Smooth muscle cell (in vitro differentiated cells): ENCODE measurements at regions not wholly inside any gene's neighbourhood (a gene's known extent, or its start where the extent isn't known, plus 50 kb on each side); places are given as distances from the start of the nearest gene placed in this dataset.
A peak's percentile ranks its signal among the peaks of the same experiment; 100 is the strongest.

Experiments
- DNase-seq: peaks from one replicate; lab custom pipeline; 2025; ENCODE audit not compliant: unreplicated experiment; lab: John Stamatoyannopoulos, UW
- H2AFZ ChIP-seq: fragments of 200-600 bp; sonication (generic); 2 replicates; pipeline ENCODE4 v1.6.0; 2016; ENCODE audit warnings: antibody characterized with exemption, low read depth, mild to moderate bottlenecking
- H3F3A ChIP-seq: fragments of 200-600 bp; sonication (generic); 2 replicates; pipeline ENCODE4 v1.6.0; 2017; ENCODE audit warnings: antibody characterized with exemption, low read depth
- H3K27ac ChIP-seq: fragments of 200-600 bp; sonication (generic); 2 replicates; pipeline ENCODE4 v1.5.1; 2016; ENCODE audit warnings: low read depth, mild to moderate bottlenecking
- H3K27me3 ChIP-seq: fragments of 200-600 bp; sonication (generic); 2 replicates; pipeline ENCODE4 v1.6.1; 2016; ENCODE audit warnings: low read depth, mild to moderate bottlenecking
- H3K36me3 ChIP-seq: fragments of 200-600 bp; sonication (generic); 2 replicates; pipeline ENCODE4 v1.5.1; 2016; ENCODE audit warnings: low read depth
- H3K4me1 ChIP-seq: fragments of 200-600 bp; sonication (generic); 2 replicates; pipeline ENCODE4 v1.5.1; 2016; ENCODE audit warnings: low read depth
- H3K4me2 ChIP-seq: fragments of 200-600 bp; sonication (generic); 2 replicates; pipeline ENCODE4 v1.6.0; 2016; ENCODE audit warnings: mild to moderate bottlenecking
- H3K4me3 ChIP-seq: fragments of 200-600 bp; sonication (generic); 2 replicates; pipeline ENCODE4 v1.5.1; 2016; ENCODE audit warnings: mild to moderate bottlenecking
- H3K79me2 ChIP-seq: fragments of 200-600 bp; sonication (generic); 2 replicates; pipeline ENCODE4 v1.6.0; 2016; ENCODE audit warnings: low read depth, mild to moderate bottlenecking
- H3K9ac ChIP-seq: fragments of 200-600 bp; sonication (generic); 2 replicates; pipeline ENCODE4 v1.6.0; 2016; ENCODE audit warnings: low read depth
- H3K9me3 ChIP-seq: fragments of 200-600 bp; sonication (generic); replicated peaks from 2 replicates; pipeline ENCODE4 v1.5.1; 2016; ENCODE audit warnings: low read depth
- H4K20me1 ChIP-seq: fragments of 200-600 bp; sonication (generic); 2 replicates; pipeline ENCODE4 v1.6.0; 2016; ENCODE audit warnings: low read depth
- WGBS: methylation state at CpG from one replicate; pipeline ENCODE4 v1.1.7; 2016; ENCODE audit warnings: low lambda C conversion rate; 5-methylcytosine and 5-hydroxymethylcytosine counted together
- TF ChIP-seq, protein P1 (sequence below): fragments of 200-600 bp; sonication (generic); IDR thresholded peaks from 2 replicates; pipeline ENCODE4 v1.5.1; 2017; ENCODE audit warnings: borderline replicate concordance, mild to moderate bottlenecking, antibody characterized with exemption; ENCODE audit not compliant: insufficient read depth, poor library complexity, severe bottlenecking

DNA sequence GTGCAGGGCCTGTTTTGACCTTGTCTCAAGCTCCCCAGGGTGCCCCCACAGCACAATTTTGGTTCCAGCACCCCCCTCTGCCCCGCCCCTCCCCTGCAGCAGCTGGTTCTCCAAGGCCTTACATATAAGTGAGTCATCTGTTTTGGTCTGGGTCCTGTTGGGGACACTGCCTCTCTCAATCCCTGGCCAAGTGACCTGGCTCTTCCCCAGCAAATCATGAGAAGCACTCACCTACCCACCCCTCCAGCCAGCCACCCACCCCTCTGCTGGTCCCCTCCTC, 90.5 kb downstream of the INHBB start:
- no peak for DNase-seq
- peaks cover 35% of the 10 kb centered on the region for H3K27me3 ChIP-seq
- no CpG with 5 or more reads among the region's 1 CpG for WGBS

GRCh38 chr2:120436885-120437603, 91.1 kb downstream of the INHBB start:
- no peak for DNase-seq
- 74% methylated on average over 7 of the region's 7 CpGs for WGBS
- no peak overlapping the region for H3K27ac ChIP-seq
- TF ChIP-seq, protein P1, sequence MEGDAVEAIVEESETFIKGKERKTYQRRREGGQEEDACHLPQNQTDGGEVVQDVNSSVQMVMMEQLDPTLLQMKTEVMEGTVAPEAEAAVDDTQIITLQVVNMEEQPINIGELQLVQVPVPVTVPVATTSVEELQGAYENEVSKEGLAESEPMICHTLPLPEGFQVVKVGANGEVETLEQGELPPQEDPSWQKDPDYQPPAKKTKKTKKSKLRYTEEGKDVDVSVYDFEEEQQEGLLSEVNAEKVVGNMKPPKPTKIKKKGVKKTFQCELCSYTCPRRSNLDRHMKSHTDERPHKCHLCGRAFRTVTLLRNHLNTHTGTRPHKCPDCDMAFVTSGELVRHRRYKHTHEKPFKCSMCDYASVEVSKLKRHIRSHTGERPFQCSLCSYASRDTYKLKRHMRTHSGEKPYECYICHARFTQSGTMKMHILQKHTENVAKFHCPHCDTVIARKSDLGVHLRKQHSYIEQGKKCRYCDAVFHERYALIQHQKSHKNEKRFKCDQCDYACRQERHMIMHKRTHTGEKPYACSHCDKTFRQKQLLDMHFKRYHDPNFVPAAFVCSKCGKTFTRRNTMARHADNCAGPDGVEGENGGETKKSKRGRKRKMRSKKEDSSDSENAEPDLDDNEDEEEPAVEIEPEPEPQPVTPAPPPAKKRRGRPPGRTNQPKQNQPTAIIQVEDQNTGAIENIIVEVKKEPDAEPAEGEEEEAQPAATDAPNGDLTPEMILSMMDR, result peak; percentile 16
- no peaks in the 10 kb centered on the region for H4K20me1 ChIP-seq
- H3K9me3 ChIP-seq, result no peaks in the 10 kb centered on the region
- no peak overlapping the region for H3K4me3 ChIP-seq
- H3K79me2 ChIP-seq, result no peaks in the 10 kb centered on the region
- H2AFZ ChIP-seq, result no peak overlapping the region
- no peak overlapping the region for H3K9ac ChIP-seq
- H3K36me3 ChIP-seq, result no peaks in the 10 kb centered on the region
- no peaks in the 10 kb centered on the region for H3F3A ChIP-seq
- peaks cover 4% of the 10 kb centered on the region for H3K4me1 ChIP-seq
- peaks cover 42% of the 10 kb centered on the region for H3K27me3 ChIP-seq
- no peak overlapping the region for H3K4me2 ChIP-seq

More for the DNA sequence above, 90.5 kb downstream of the INHBB start:
- no peaks in the 10 kb centered on the region for H3K79me2 ChIP-seq
- H3K9me3 ChIP-seq, result no peaks in the 10 kb centered on the region
- H4K20me1 ChIP-seq, result no peaks in the 10 kb centered on the region
- no peaks in the 10 kb centered on the region for H3K4me1 ChIP-seq
- H3K36me3 ChIP-seq, result no peaks in the 10 kb centered on the region
- no peaks in the 10 kb centered on the region for H3F3A ChIP-seq
- no peak overlapping the region for H3K27ac ChIP-seq
- no peak overlapping the region for H2AFZ ChIP-seq
- TF ChIP-seq, protein P1, result no peak
- no peak overlapping the region for H3K4me3 ChIP-seq
- no peak overlapping the region for H3K4me2 ChIP-seq
- no peak overlapping the region for H3K9ac ChIP-seq

GRCh38 chr2:120437604-120438000, 91.7 kb downstream of the INHBB start:
- TF ChIP-seq, protein P1, result no peak
- Histone ChIP-seq H3K27me3 (peaks cover 47% of the 10 kb centered on the region), H3K9ac (no peak overlapping the region), H3K4me1 (peaks cover 10% of the 10 kb centered on the region), H3F3A (no peaks in the 10 kb centered on the region), H3K4me2 (no peak overlapping the region), H3K27ac (no peak overlapping the region), H3K9me3 (no peaks in the 10 kb centered on the region), H3K4me3 (no peak overlapping the region), H3K36me3 (no peaks in the 10 kb centered on the region), H3K79me2 (no peaks in the 10 kb centered on the region), H4K20me1 (no peaks in the 10 kb centered on the region), H2AFZ (no peak overlapping the region)
- no peak for DNase-seq
- 89% methylated on average over 10 of the region's 10 CpGs for WGBS
